Large intestine (tissue), 3 donors: ENCODE measurements at regions not wholly inside any gene's neighbourhood (a gene's known extent, or its start where the extent isn't known, plus 50 kb on each side); places are given as distances from the start of the nearest gene placed in this dataset.

Source experiments
- DNase-seq, 2 donors: peaks; one replicate each; pipeline versions ENCODE4 v3.0.0 to v3.0.0-alpha.2; 2013
- H3K27ac ChIP-seq: one replicate; pipeline ENCODE4 v1.5.1; 2013; ENCODE audit warnings: low read length
- H3K27me3 ChIP-seq: 2 replicates; pipeline ENCODE4 v1.6.1; 2013; ENCODE audit warnings: low read length; ENCODE audit not compliant: control insufficient read depth, insufficient read depth
- H3K36me3 ChIP-seq: 2 replicates; pipeline ENCODE4 v1.6.1; 2013; ENCODE audit warnings: low read length; ENCODE audit not compliant: control insufficient read depth, insufficient read depth
- H3K4me1 ChIP-seq: one replicate; pipeline ENCODE4 v1.6.1; 2013; ENCODE audit warnings: low read length; ENCODE audit not compliant: control insufficient read depth, insufficient read depth
- H3K4me3 ChIP-seq: one replicate; pipeline ENCODE4 v1.5.1; 2013; ENCODE audit warnings: low read length
- H3K9me3 ChIP-seq: one replicate; pipeline ENCODE4 v1.6.1; 2013; ENCODE audit warnings: mild to moderate bottlenecking, low read depth, low read length, moderate library complexity; ENCODE audit not compliant: control insufficient read depth
- WGBS: methylation state at CpG from one replicate; pipeline ENCODE4 v1.1.5; 2013; ENCODE audit warnings: low lambda C conversion rate; ENCODE audit not compliant: insufficient coverage; 5-methylcytosine and 5-hydroxymethylcytosine counted together

GRCh38 chr18:2303517-2304238 is 267.6 kb downstream of the METTL4 start:
- WGBS, result no CpG with 5 or more reads among the region's 3 CpGs
- no peaks in the 10 kb centered on the region for H3K27me3 ChIP-seq

GRCh38 chr18:2304378-2305175 is 266.7 kb downstream of the METTL4 start:
- Histone ChIP-seq H3K27ac (no peak overlapping the region), H3K27me3 (no peaks in the 10 kb centered on the region), H3K4me3 (no peak overlapping the region), H3K9me3 (no peaks in the 10 kb centered on the region), H3K36me3 (no peaks in the 10 kb centered on the region), H3K4me1 (no peaks in the 10 kb centered on the region)
- 70% methylated on average over 2 of the region's 2 CpGs for WGBS
- DNase-seq, result no peak

More at GRCh38 chr18:2303517-2304238, 267.6 kb downstream of the METTL4 start:
- Histone ChIP-seq H3K9me3 (no peaks in the 10 kb centered on the region), H3K27ac (no peak overlapping the region), H3K36me3 (no peaks in the 10 kb centered on the region), H3K4me1 (no peaks in the 10 kb centered on the region), H3K4me3 (no peak overlapping the region)
- DNase-seq, result no peak

GRCh38 chr18:2306606-2307005 is 264.7 kb downstream of the METTL4 start:
- H3K27ac ChIP-seq, result no peak overlapping the region
- no peaks in the 10 kb centered on the region for H3K4me1 ChIP-seq
- DNase-seq, result no peak
- no peaks in the 10 kb centered on the region for H3K27me3 ChIP-seq
- no peaks in the 10 kb centered on the region for H3K36me3 ChIP-seq
- no peaks in the 10 kb centered on the region for H3K9me3 ChIP-seq
- H3K4me3 ChIP-seq, result no peak overlapping the region

- no peak for DNase-seq
- Histone ChIP-seq H3K9me3 (no peaks in the 10 kb centered on the region), H3K36me3 (no peaks in the 10 kb centered on the region), H3K4me3 (no peak overlapping the region), H3K4me1 (no peaks in the 10 kb centered on the region), H3K27me3 (no peaks in the 10 kb centered on the region), H3K27ac (no peak overlapping the region)
- WGBS, result 100% methylated on average over 1 of the region's 9 CpGs
Observed at GRCh38 chr18:2310886-2311285, 260.4 kb downstream of the METTL4 start.

- Histone ChIP-seq H3K27ac (no peak overlapping the region), H3K27me3 (no peaks in the 10 kb centered on the region), H3K9me3 (no peaks in the 10 kb centered on the region), H3K4me3 (no peak overlapping the region), H3K4me1 (peaks cover 4% of the 10 kb centered on the region), H3K36me3 (no peaks in the 10 kb centered on the region)
- 90% methylated on average over 2 of the region's 4 CpGs for WGBS
- DNase-seq, result no peak
Observed at GRCh38 chr18:2312440-2312839, 258.9 kb downstream of the METTL4 start.

GRCh38 chr18:2313332-2313731 is 258.0 kb downstream of the METTL4 start:
- DNase-seq, result no peak
- peaks cover 4% of the 10 kb centered on the region for H3K4me1 ChIP-seq
- no CpG with 5 or more reads among the region's 3 CpGs for WGBS
- H3K4me3 ChIP-seq, result no peak overlapping the region
- no peaks in the 10 kb centered on the region for H3K36me3 ChIP-seq
- no peaks in the 10 kb centered on the region for H3K9me3 ChIP-seq
- no peak overlapping the region for H3K27ac ChIP-seq
- H3K27me3 ChIP-seq, result no peaks in the 10 kb centered on the region

GRCh38 chr18:2316082-2316750 is 255.1 kb downstream of the METTL4 start:
- H3K4me3 ChIP-seq, result no peak overlapping the region
- no peaks in the 10 kb centered on the region for H3K9me3 ChIP-seq
- H3K36me3 ChIP-seq, result no peaks in the 10 kb centered on the region
- H3K4me1 ChIP-seq, result peaks cover 4% of the 10 kb centered on the region
- no peaks in the 10 kb centered on the region for H3K27me3 ChIP-seq
- no CpG with 5 or more reads among the region's 3 CpGs for WGBS
- no peak for DNase-seq
- H3K27ac ChIP-seq, result peak overlapping the region; percentile 21

- Histone ChIP-seq H3K27me3 (no peaks in the 10 kb centered on the region), H3K27ac (peak overlapping the region; percentile 44), H3K36me3 (no peaks in the 10 kb centered on the region), H3K4me1 (peaks cover 4% of the 10 kb centered on the region), H3K9me3 (no peaks in the 10 kb centered on the region), H3K4me3 (no peak overlapping the region)
- WGBS, result 5% methylated on average over 3 of the region's 5 CpGs
- DNase-seq, result peak; percentile 85 to 93
Observed at GRCh38 chr18:2316751-2317696, 254.3 kb downstream of the METTL4 start.

GRCh38 chr18:2324459-2324858 is 246.8 kb downstream of the METTL4 start:
- Histone ChIP-seq H3K27ac (no peak overlapping the region), H3K4me1 (no peaks in the 10 kb centered on the region), H3K4me3 (no peak overlapping the region), H3K36me3 (no peaks in the 10 kb centered on the region), H3K27me3 (no peaks in the 10 kb centered on the region), H3K9me3 (no peaks in the 10 kb centered on the region)
- no peak for DNase-seq
